Neutrophil (primary cell): ENCODE measurements at regions not wholly inside any gene's neighbourhood (a gene's known extent, or its start where the extent isn't known, plus 50 kb on each side); places are given as distances from the start of the nearest gene placed in this dataset.

Experiments
- H3K27ac ChIP-seq: fragments of 200-600 bp; sonication (generic); 2 replicates; pipeline ENCODE4 v1.5.1; 2016; ENCODE audit warnings: mild to moderate bottlenecking, moderate library complexity
- H3K27me3 ChIP-seq: fragments of 200-600 bp; sonication (generic); 2 replicates; pipeline ENCODE4 v1.6.0; 2016; ENCODE audit warnings: mild to moderate bottlenecking
- H3K36me3 ChIP-seq: fragments of 200-600 bp; sonication (generic); 2 replicates; pipeline ENCODE4 v1.5.1; 2017
- H3K4me1 ChIP-seq, 2 experiments: fragments of 200-600 bp in 1 of 2; sonication (generic) in 1 of 2; 1 replicate in 1 of 2; 2 replicates in 1 of 2; pipeline versions ENCODE4 v1.5.1 to v1.6.1; 2013 to 2016; ENCODE audit warnings: low read depth in 1 of 2, low read length in 1 of 2, mild to moderate bottlenecking in 1 of 2, moderate library complexity in 1 of 2; ENCODE audit not compliant: control insufficient read depth in 1 of 2, insufficient read depth in 1 of 2
- H3K4me3 ChIP-seq, 2 experiments: fragments of 200-600 bp in 1 of 2; sonication (generic) in 1 of 2; 1 replicate in 1 of 2; 2 replicates in 1 of 2; pipeline ENCODE4 v1.5.1; 2013 to 2016; ENCODE audit warnings: low read depth in 1 of 2, low read length in 1 of 2, mild to moderate bottlenecking in 1 of 2, moderate library complexity in 1 of 2
- H3K9me3 ChIP-seq: fragments of 200-600 bp; sonication (generic); 2 replicates; pipeline ENCODE4 v1.5.1; 2016
- CTCF ChIP-seq: fragments of 200-600 bp; sonication (generic); IDR thresholded peaks from 2 replicates; pipeline ENCODE4 v1.5.1; 2016; ENCODE audit warnings: antibody characterized with exemption

- no peak for TF ChIP-seq CTCF
- H3K27ac ChIP-seq = no peak overlapping the region
- no peaks in the 10 kb centered on the region for H3K36me3 ChIP-seq
- no peaks in the 10 kb centered on the region for H3K9me3 ChIP-seq
- no peaks in the 10 kb centered on the region for H3K27me3 ChIP-seq
- no peak overlapping the region for H3K4me3 ChIP-seq
- no peaks in the 10 kb centered on the region for H3K4me1 ChIP-seq
Measured at GRCh38 chr3:116767726-116768125, 58.1 kb downstream of the TUSC7 start.

GRCh38 chr3:116770815-116771450 lies 61.4 kb downstream of the TUSC7 start:
- no peak for TF ChIP-seq CTCF
- H3K27me3 ChIP-seq = no peaks in the 10 kb centered on the region
- H3K27ac ChIP-seq = no peak overlapping the region
- H3K4me3 ChIP-seq = no peak overlapping the region
- no peaks in the 10 kb centered on the region for H3K4me1 ChIP-seq
- no peaks in the 10 kb centered on the region for H3K9me3 ChIP-seq
- H3K36me3 ChIP-seq = no peaks in the 10 kb centered on the region

GRCh38 chr3:116776880-116777785 lies 67.6 kb downstream of the TUSC7 start:
- TF ChIP-seq CTCF = no peak
- Histone ChIP-seq H3K4me1 (no peaks in the 10 kb centered on the region), H3K4me3 (no peak overlapping the region), H3K9me3 (no peaks in the 10 kb centered on the region), H3K27me3 (no peaks in the 10 kb centered on the region), H3K27ac (no peak overlapping the region), H3K36me3 (no peaks in the 10 kb centered on the region)

- H3K27ac ChIP-seq = no peak overlapping the region
- H3K36me3 ChIP-seq = no peaks in the 10 kb centered on the region
- no peak overlapping the region for H3K4me3 ChIP-seq
- TF ChIP-seq CTCF = no peak
- H3K27me3 ChIP-seq = no peaks in the 10 kb centered on the region
- H3K9me3 ChIP-seq = no peaks in the 10 kb centered on the region
- H3K4me1 ChIP-seq = no peaks in the 10 kb centered on the region
Measured at GRCh38 chr3:116785226-116785625, 75.6 kb downstream of the TUSC7 start.

- Histone ChIP-seq H3K27ac (no peak overlapping the region), H3K36me3 (no peaks in the 10 kb centered on the region), H3K4me1 (no peaks in the 10 kb centered on the region), H3K9me3 (no peaks in the 10 kb centered on the region), H3K4me3 (no peak overlapping the region), H3K27me3 (no peaks in the 10 kb centered on the region)
- TF ChIP-seq CTCF = no peak
Measured at GRCh38 chr3:116802651-116803050, 93.1 kb downstream of the TUSC7 start.
